Lung (tissue), 11 donors: ENCODE measurements at regions not wholly inside any gene's neighbourhood (a gene's known extent, or its start where the extent isn't known, plus 50 kb on each side); places are given as distances from the start of the nearest gene placed in this dataset.

Source experiments
- ATAC-seq: fragments of 200-7000 bp; cut with Tn5 transposase; one replicate; pipeline ENCODE4 v1.9.1; 2020; ENCODE audit warnings: moderate number of reproducible peaks; ENCODE audit not compliant: insufficient read depth, low FRiP score
- DNase-seq, 3 donors: peaks; one replicate each; pipeline ENCODE4 v3.0.0-alpha.2; 2013 to 2017
- H3K27ac ChIP-seq, 2 donors: one replicate each; pipeline ENCODE4 v1.5.1; 2013; ENCODE audit warnings: mild to moderate bottlenecking in 2 of 2, moderate library complexity in 2 of 2, control low read depth in 1 of 2, inconsistent platforms in 1 of 2, low read depth in 1 of 2, low read length in 1 of 2
- H3K27me3 ChIP-seq, 3 donors: one replicate each; pipeline ENCODE4 v1.5.1; 2013; ENCODE audit warnings: low read length in 2 of 3; ENCODE audit not compliant: control insufficient read depth in 3 of 3, insufficient read depth in 3 of 3
- H3K36me3 ChIP-seq, 4 donors: one replicate each; pipeline ENCODE4 v1.5.1; 2013; ENCODE audit warnings: low read length in 4 of 4, mild to moderate bottlenecking in 1 of 4, moderate library complexity in 1 of 4; ENCODE audit not compliant: control insufficient read depth in 4 of 4, insufficient read depth in 4 of 4
- H3K4me1 ChIP-seq, 5 donors: one replicate each; pipeline ENCODE4 v1.5.1; 2013; ENCODE audit warnings: low read length in 5 of 5, mild to moderate bottlenecking in 2 of 5, moderate library complexity in 1 of 5; ENCODE audit not compliant: control insufficient read depth in 5 of 5, insufficient read depth in 5 of 5
- H3K4me3 ChIP-seq: one replicate; pipeline ENCODE4 v1.5.1; 2013; ENCODE audit warnings: mild to moderate bottlenecking, control low read depth, moderate library complexity
- H3K9ac ChIP-seq, 2 donors: one replicate each; pipeline ENCODE4 v1.5.1; 2013; ENCODE audit warnings: low read length in 2 of 2, control low read depth in 1 of 2; ENCODE audit not compliant: insufficient read depth in 1 of 2
- H3K9me3 ChIP-seq, 4 donors: one replicate each; pipeline ENCODE4 v1.5.1; 2013; ENCODE audit warnings: low read length in 3 of 4, mild to moderate bottlenecking in 1 of 4, moderate library complexity in 1 of 4; ENCODE audit not compliant: control insufficient read depth in 4 of 4, insufficient read depth in 3 of 4
- CTCF ChIP-seq: IDR thresholded peaks from 2 replicates; pipeline ENCODE4 v1.5.1; 2012; ENCODE audit warnings: mild to moderate bottlenecking; ENCODE audit errors: control extremely low read depth, extremely low read depth
- WGBS, 2 donors: extraction: QIAGEN DNeasy Blood & Tissue Kit; methylation state at CpG; one replicate each; pipeline ENCODE4 v1.1.7; 2013; 5-methylcytosine and 5-hydroxymethylcytosine counted together
- donor health status: control.
- donor health status: control.
- donor health status: Bipolar disorder and iron deficiency.
- donor health status: healthy.
- donor health status: DM: yes; HTN: yes; CAD: no.

DNA sequence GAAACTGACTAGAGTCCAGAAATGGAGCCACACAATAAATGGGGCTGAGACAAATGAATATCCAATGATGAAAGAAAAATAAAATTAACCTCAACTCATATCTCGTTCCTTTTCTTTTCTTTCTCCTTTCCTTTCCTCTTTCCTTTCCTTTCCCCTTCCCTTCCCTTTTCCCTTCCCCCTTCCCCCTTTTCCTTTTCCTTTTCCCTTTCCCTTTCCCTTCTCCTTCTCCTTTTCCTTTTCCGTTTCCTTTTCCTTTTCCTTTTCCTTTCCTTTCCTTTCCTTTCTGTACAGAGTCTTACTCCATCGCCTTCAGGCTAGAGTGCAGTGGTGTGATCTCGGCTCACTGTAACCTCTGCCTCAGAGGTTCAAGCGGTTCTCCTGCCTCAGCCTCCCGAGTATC, 146.3 kb downstream of the RTL9 start:
- H3K27ac ChIP-seq = no peak overlapping the region
- no peaks in the 10 kb centered on the region for H3K36me3 ChIP-seq
- 77 to 98% methylated on average over 6 of the region's 6 CpGs for WGBS, 2 donors
- no peak overlapping the region for H3K9ac ChIP-seq
- H3K4me3 ChIP-seq = no peak overlapping the region
- peaks cover 0 to 19% (median 8%) of the 10 kb centered on the region in 3 donors for H3K27me3 ChIP-seq
- no peak for TF ChIP-seq CTCF
- H3K9me3 ChIP-seq = no peaks in the 10 kb centered on the region
- no peaks in the 10 kb centered on the region for H3K4me1 ChIP-seq
- ATAC-seq (no peak), DNase-seq (no peak)

DNA sequence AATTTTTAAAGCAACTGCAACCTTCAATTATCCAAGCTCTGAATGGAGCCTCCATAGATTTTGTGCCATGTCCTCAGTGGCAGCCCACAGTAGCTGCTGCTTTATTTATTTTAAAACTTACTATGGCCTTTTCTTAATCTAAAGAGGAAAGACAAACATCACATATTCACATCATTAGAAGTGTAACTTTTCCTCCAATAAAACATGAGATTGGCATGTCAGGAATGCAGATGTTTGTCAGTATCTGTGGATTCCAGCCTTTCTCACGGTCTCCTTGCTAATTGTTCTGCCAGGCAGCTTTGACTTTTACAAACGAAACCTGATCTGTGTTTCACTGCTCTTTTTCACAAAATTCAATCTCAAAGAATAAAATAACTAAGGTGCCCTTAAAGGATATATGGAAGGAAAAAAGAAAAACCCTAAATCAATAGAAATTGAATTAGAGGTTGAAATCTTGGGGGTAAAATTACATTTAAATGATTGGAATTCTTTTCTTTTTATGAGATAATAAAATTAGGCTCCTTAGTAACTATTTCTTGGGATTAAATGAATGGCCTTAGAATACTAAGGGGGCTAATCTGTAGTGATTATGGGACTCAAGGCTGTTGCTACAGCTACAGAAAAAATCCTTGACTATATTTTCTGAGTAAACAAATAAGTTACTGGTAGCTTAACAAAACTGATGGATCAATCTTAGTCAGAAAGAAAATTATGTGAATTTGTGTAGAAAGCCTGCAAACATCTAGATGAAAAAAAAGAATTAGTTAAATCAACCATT, 151.3 kb downstream of the RTL9 start:
- TF ChIP-seq CTCF = no peak
- peak in 1 of 3 donors; percentile 0 for DNase-seq
- WGBS, 2 donors = 28 to 57% methylated on average over 2 of the region's 2 CpGs
- H3K36me3 ChIP-seq = no peaks in the 10 kb centered on the region
- peaks cover 0 to 32% (median 6%) of the 10 kb centered on the region in 3 donors for H3K27me3 ChIP-seq
- no peak for ATAC-seq
- no peaks in the 10 kb centered on the region for H3K4me1 ChIP-seq
- no peak overlapping the region for H3K4me3 ChIP-seq
- no peak overlapping the region for H3K27ac ChIP-seq
- H3K9ac ChIP-seq = no peak overlapping the region
- H3K9me3 ChIP-seq = peaks cover 0 to 2% (median 0%) of the 10 kb centered on the region in 4 donors

- Histone ChIP-seq H3K9ac (no peak overlapping the region), H3K27me3 (peaks cover 0 to 33% (median 14%) of the 10 kb centered on the region in 3 donors), H3K36me3 (no peaks in the 10 kb centered on the region), H3K4me3 (no peak overlapping the region), H3K9me3 (peaks cover 0 to 2% (median 0%) of the 10 kb centered on the region in 4 donors), H3K27ac (no peak overlapping the region), H3K4me1 (no peaks in the 10 kb centered on the region)
- ATAC-seq (no peak), DNase-seq (no peak)
- WGBS, 2 donors = 64 to 88% methylated on average over 2 of the region's 2 CpGs
- TF ChIP-seq CTCF = no peak
These were observed 152.6 kb downstream of the RTL9 start for GRCh38 chrX:110511238-110511637.
